RKO (cell line): ENCODE measurements at regions not wholly inside any gene's neighbourhood (a gene's known extent, or its start where the extent isn't known, plus 50 kb on each side); places are given as distances from the start of the nearest gene placed in this dataset.

Source experiments
- DNase-seq: peaks from one replicate; pipeline ENCODE4 v3.0.0-alpha.2; 2016; ENCODE audit warnings: low spot score

DNA sequence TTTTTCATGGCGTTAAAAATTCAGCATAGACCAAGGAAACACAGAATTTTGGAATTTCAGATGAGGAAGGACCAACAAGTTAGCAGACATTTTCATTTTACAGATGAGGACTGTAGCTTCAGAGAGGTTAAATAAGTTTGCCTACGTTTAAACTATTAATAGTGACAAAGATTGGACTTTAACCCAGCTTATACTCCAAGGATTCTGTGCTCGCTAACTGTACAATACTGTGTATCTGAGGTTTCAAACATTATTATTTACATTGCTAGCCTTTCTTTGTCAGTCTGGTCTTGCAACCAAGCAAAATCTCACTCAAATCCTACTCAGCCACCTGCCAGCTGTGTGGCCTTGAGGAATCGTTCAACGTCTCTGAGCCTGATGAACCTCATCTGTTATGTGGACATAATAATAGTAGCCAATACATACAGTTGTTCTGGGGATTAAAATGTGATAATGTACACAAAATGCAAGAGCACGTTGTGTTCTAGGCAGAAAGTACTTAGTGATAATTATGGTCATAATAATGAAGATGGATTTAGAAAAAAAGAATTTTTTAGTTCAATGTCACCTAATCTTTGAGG, 462.4 kb upstream of the TRIB2 start:
- DNase-seq = no peak

DNA sequence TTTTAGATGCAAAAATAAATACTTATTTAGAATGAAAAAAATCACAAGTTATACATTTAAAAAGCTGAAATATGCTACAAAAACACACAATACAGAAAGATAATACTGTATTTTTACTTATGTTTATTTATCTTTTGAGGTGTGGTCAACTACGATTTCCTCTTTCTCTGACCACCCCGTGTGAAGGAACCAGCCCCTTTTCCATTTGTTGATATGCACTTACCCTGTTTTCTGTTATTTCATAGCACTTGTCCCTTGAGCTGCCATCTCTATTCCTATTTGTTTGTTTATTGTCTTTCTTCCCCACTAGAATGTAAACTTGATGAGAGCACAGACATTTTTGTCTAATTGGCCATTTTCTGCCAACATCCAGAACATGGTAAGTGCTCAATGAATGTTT, 460.5 kb upstream of the TRIB2 start:
- DNase-seq = no peak

DNA sequence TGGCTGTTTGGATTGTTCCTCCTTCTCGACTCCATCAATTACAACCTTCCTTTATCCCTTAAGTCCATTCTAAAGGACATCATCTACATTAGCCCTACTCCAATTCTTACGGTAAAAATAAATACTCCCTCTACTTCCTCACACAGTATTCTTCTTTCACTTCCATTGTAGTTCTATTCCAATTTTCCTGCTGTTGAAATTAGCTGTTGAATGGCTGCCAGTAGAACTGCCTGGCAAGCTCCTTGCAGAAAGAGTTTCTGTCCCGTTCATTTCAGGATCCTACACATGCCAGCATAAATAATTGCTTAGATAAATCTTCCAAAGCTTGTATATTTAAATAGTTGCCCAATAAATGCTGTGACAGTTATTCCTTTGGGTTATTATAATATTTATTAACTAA, 459.3 kb upstream of the TRIB2 start:
- no peak for DNase-seq

DNA sequence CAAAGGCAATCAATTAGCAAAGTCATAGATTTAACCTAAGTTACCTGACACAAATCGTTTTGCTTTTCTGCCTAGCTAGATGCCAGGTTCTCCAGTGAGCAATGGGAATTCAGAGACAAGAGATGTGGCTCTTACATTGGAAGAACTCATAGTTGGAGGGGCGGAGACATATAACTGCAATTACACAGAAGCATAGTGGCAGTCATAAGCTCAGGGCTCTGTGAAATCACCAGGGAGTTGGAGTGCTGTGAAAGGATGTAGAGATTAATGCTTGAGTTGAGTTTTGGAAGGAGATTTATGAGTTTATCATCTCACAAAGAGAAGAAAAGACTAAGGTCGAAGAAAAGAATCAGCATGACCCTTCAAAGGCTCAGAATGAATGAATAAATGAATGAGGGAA, 457.2 kb upstream of the TRIB2 start:
- DNase-seq = no peak

DNA sequence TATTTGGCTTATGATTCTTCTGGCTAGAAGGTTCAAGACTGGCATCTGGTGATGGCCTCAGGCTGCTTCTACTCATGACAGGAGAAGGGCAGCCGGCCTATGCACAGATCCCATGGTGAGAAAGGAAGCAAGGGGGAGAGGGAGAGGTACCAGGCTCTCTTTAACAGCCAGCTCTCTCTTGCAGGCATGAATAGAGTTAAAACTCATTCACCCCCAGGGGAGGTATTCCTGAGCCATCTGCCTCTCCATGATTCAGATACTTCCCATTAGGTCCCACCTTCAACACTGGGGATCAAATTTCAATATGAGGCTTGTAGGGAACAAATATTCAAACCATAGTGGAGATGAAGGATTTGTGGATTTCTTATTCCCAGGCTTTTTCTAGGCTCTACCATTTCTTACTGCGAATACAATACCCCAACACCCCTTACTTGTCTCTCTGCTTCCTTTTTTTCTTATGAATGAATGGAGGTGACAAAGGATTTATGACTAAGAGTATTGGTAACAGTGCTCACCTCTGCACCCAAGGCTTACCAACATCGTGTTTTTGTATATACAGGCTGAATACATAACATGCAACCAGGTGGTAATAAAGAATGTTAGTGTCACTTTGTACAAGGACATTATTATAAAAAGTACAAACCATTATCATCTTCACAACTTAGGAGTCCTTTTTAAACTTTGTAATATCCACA, 454.6 kb upstream of the TRIB2 start:
- no peak for DNase-seq

DNA sequence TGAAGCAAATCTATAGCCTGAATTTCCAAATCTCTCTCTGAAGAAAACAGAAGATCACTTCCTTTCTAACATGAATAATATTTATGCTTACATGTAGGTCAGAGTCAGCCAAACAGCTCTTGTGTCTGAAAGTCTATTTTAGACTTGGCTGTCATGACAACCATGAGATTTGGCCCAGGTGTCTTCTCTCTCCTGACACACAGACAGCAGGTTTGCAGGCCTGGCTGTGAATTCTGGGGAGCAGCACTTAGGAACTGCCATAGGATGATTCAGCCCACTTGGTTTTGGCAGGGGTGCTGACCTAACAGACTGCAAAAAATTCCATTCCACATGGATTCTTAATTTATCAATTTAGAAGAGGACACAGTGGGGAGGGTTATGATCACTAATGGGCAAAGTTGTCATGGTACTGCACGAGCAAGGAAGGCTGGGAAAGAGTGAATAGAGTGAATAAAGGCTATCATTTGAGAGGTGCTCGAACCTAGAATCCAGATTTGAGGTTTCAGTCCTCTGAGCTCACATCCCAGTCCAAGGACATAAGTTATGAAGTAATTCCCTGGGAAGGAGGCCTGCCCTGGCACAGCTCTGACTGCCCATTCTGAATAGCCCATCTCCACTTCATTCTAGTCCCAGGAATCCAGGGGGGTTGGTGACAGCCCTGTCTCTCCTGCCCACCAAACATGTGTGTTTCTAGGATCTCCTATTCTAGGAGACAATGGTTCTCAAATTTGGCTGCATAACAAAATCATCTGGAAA, 453.9 kb upstream of the TRIB2 start:
- no peak for DNase-seq

DNA sequence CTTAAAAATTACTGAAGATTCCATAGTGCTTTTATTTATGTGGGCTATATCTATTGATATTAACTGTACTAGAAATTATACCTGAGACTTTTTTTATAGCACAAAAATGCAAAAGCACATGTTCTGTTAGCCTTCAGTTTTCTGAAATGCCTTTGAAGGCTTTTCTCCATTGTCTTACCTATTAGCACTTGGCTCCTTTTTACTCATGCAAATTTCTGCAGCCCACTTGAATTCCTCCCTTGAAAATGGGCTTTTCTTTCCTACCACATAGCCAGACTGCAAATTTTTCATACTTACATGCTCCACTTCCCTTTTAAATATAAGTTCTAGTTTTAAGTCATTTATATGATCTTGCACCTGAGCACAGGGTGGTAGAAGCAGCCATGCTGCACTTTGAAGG, 453.0 kb upstream of the TRIB2 start:
- DNase-seq = no peak

DNA sequence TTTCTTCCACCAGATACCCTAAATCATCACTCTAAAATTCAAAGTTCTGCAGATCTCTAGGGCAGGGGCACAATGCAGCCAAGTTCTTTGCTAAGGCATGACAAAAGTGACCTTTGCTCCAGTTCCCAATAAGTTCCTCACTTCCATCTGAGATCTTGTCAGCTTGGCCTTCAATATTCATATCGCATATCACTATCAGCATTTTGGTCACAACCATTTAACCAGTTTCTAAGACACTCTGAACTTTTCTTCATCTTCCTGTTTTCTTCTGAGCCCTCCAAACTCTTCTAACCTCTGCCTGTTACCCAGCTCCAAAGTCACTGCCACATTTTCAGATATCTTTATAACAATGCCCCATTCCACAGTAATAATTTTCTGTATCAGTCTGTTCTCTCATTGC, 452.6 kb upstream of the TRIB2 start:
- no peak for DNase-seq

DNA sequence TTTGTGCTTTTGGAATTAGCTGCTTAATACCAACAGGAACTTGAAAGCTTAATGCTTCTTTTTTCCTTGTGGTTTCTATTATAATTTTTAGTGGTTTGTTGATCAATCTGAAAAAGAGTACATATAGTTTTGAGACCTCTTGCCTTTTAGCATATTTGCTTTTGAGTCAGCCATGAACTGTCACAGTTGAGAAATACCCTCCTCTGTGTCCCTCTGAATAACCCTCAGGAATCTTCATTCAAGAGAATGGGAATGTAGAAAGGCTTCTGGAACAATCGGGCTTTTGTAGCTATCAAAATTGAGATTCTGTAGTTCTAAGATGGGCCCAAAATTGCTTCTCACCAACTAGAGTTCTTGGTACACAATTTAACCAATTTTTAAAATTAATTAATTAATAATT, 451.1 kb upstream of the TRIB2 start:
- no peak for DNase-seq

DNA sequence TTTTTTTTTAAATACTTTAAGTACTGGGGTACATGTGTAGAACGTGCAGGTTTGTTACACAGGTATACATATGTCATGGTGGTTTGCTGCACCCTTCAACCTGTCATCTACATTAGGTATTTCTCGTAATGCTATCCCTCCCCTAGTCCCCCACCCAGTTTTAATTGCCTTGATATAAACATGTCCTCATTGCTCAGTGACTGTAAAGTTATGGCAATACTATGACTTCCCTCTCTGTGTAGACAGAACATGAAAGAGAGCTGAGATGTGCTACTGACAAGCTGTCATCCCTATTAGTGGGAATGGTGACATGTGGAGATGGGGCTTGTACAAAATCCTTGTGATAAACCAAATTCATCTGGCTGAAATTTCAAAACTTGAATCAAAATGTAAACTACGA, 449.7 kb upstream of the TRIB2 start:
- DNase-seq = no peak

DNA sequence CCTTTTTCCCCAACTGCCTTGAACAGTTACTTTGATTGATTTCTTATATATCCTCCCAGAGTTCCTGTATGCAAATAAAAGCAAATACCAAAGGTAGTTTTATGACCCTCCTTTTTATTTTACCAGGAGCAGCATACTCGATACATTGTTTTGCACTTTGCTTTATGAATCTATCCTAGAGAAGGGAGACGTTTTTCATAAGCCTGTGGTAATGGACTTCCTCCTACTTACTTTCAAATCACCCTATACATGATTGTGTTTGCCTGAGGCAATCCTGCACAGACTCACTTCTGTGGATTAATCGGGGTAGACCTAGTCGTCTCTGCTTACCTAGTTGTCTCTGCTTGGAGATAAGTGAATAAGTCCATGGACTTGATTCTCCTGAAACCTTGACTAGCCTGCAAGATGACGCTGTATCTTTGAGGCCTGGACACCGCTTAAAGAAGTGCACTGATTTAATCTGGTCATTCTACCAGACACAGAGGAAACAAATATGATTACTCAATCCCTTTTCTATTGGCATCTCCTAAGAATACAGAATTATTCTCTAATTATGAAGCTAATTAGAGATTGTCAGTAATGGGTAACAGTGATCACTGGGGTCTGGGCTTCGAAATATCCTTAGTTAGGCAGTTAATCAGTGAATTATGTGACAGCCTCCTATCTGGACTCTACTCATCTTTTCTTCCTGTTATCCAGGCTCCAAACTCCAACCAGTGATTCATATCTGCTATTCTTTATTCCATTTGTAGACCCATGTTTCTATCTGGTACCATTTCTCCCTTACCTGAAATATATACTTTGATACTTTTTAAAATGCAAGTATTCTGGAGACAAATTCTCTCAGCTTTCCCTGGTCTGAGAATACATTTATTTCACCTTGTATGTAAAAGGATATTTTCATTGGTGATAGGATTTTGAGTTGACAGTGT, 447.4 kb upstream of the TRIB2 start:
- no peak for DNase-seq

DNA sequence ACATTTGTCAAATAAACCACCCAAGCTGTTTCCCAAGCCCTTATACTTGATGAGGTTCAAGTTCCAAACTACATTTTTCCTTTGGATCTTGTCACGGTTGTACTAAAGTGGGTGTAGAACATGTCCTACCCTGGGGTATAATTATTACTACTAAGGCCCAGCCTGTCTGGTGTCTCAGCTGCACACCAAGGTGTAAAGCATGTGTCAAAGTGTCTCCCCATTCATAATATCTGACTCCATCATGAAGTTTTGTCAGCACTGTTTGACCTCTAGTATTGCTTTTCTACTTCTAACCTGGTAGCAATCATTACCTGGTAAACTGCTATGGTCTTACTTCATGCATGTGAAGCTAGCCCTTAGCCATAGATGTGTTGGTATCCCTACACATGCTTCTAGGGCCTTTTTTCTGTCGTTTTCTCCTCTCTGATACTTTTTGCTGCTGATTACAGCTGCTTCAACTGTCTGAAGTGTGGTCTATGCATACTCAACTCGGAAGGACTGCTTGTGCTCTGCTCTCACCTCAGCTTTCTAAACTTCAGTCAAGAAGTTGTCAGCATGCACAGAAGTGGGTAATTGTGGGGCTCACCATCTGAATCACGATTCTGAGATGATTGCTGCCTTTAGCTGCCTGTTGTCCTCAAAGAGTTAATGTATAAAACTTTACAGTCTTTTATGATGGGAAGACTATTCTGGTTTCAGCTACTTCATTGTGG, 445.7 kb upstream of the TRIB2 start:
- DNase-seq = no peak

DNA sequence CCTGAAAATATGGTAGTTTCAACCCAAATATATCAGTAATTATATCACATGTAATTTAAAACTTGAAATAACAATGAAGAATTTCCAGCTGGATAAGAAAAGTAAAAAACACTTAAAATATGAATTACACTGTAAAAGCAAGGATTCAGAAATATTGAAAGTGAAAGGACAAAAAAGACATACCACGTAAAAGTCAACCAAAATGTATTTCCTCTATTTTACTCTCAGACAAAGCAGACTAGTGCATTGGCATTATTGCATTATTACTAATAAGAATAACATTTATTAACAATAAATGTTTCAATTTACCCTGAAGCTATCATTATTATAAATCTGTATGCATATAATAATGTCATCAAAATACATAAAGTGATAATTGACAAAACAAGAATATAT, 445.1 kb upstream of the TRIB2 start:
- DNase-seq = no peak

DNA sequence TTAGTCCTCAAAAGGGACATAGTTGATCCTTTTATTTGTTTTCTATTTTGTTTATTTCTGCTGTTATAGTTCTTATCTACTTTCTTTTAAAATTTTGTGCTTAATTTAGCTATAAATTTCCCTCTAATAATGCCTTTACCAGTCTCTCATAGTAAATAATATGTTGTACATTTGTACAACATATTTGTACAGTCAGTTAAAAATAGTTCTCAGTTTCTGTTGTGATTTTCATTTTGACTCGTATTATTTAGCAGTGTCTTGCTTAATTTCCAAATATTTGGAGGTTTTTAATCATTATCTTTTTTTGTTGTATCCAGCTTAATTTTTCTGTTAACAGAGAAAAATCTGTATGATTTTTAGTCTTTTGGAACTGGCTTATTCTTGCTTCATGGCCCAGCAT, 443.6 kb upstream of the TRIB2 start:
- no peak for DNase-seq

DNA sequence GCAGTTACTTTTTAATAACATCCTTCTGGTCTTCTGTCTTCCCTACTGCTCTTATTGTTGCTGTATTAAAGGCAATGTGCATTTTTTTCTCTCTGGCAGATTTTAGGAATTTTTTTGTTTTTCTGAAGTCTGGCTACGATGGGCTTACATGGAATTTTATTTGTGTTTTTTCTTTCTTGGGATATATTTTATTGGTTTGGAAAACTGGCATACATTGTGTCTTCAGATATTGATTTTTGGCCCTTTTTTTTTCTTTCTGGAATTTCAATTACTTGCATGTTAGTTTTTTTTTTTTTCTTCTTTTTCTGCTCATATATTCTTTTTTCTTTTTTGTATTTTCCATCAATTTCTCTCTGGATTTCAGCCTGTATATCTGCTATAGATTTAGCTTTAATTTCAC, 442.1 kb upstream of the TRIB2 start:
- DNase-seq = no peak

DNA sequence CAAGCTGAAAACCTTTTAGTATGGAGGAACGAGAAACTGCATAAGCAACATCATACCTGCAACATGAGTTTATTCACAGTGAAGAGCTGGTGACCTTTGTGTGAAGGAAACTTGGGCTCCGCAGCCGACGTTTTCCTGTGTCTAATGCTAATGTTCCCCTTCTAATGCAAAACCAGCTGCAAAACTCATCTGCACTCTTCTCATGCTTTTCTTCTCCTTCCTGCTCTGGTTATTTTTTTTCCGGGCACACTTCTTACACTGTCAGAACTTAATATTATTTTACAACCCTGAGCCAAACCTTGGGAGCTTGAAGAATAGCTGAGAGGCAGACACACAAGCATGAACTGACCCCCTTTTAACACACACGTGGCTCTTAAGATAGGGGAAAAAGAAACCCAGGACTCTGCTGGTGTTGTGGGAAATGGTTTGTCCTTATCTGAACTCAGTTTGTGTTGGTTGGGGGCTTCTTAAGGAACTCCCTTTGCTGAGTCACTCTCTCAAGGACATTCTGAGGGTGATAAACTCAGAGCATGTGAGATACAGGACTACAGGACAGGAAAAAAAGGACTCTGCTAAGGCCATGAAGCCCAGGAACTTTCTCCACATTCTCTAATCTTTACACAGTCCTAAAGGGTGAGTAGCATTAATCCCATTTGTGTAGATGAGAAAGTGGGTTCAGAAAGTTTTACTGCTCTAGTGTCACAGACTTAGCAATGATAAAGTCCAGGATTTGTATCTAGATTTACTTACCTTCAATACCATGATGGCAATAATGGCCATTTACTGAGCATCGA, 439.3 kb upstream of the TRIB2 start:
- no peak for DNase-seq

DNA sequence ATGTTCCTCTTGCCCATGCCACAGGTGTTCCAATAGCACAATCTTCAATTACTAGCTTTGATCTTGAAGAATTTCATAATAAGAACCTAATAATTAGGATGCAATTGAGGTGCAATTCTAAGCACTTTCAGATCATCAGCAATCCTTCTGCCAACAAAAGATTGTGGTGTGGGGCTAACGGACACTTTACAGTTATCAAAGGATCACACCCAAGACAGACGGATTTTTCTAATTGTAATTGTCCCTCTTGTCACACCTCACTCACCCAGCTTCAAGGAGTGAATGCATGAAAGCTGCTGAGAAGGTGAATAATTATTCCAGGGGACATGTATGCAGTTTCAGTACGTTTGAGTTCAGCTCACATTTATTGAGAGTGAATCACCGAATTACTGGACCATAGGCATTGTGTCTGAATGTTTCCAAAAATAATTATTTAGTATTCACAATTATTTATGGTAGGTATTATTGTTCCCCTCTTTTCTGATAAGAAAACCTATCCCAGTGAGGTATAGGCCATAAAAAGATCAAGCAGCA, 438.5 kb upstream of the TRIB2 start:
- no peak for DNase-seq

DNA sequence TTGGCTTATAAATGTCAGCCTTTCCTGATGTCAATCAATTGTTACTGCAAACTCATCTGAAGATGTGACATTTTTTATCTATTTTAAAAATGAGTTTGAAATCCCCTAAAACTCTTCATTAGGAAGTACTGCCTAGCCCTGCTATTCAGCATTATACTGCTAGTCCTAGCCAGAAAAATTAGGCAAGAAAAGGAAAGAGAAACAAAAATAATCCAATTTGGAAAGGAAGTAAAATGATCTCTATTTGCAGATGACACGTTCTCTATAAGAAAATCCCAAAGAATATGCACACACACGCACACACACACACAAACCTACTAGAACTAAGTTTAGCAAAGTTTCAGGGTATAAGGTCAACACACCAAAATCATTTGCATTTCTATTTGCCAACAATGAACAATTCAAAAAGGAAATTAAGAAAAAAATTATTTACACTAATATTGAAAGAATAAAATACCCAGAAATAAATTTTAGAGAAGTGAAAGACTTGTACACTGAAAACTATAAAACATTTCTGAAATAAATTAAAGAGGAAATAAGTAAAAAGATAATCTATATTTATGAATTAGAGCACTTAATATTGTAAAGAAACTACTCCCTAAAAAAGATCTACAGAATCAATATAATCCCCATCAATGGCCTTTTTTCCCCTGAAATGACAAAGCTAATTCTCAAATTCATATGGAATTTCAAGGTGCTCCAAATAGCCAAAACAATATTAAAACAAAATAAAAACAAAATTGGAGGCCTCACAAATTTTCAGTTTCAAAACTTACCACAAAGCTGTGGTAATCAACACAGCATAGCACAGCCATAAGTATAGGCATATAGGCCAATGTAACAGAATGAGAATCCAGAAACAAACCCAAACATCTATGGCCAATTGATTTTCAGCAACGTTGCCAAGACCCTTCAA, 433.7 kb upstream of the TRIB2 start:
- no peak for DNase-seq

DNA sequence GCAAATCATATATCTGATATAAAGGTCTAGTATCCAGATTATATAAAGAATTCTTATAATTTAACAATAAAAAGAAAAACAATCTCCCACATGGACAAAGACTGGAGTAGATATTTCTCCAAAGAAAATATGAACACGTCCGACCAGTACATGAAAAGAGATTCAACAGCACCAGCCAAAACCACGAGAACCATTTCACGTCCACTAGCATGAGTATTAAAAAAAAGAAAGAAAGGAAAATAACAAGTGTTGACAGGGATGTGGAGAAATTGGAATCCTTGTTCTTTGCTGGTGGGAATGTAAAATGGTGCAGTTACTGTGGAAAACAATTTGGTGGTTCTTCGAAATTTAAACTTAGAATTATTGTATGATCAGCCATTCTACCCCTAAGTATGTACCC, 432.7 kb upstream of the TRIB2 start:
- no peak for DNase-seq

DNA sequence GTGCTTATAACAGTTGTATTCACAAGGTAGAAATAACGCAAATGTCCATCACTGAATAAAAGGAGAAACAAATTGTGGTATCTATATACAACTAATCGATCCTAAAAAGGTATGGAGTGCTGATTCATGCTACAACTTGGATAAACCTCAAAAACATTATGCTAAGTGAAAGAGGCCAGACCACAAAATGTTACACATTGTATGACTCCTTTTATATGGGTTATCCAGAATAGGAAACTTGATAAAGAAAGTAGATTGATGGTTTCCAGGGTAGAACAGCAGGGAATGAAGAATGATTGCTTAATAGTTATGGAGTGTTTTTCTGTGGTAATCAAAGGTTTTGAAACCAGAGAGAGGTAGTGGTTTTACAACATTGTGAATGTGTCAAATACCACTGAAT, 432.2 kb upstream of the TRIB2 start:
- DNase-seq = no peak
